GM19468 (cell line): ENCODE measurements at regions not wholly inside any gene's neighbourhood (a gene's known extent, or its start where the extent isn't known, plus 50 kb on each side); places are given as distances from the start of the nearest gene placed in this dataset.

Experiments used
- ATAC-seq: cut with Tn5 transposase; IDR thresholded peaks from one replicate; pipeline ENCODE4 v1.9.1; 2021; ENCODE audit warnings: mild to moderate bottlenecking, moderate library complexity, moderate number of reproducible peaks; ENCODE audit not compliant: unreplicated experiment; ENCODE audit errors: extremely low read depth

GRCh38 chr5:168055961-168056360 lies 235.5 kb upstream of the WWC1 start:
- ATAC-seq = no peak

GRCh38 chr5:168056499-168057182 lies 234.8 kb upstream of the WWC1 start:
- ATAC-seq = no peak

GRCh38 chr5:168057905-168058304 lies 233.5 kb upstream of the WWC1 start:
- no peak for ATAC-seq

GRCh38 chr5:168059131-168059530 lies 232.3 kb upstream of the WWC1 start:
- no peak for ATAC-seq

- ATAC-seq = no peak
Measured at GRCh38 chr5:168062239-168062638, 229.2 kb upstream of the WWC1 start.

GRCh38 chr5:168064457-168064856 lies 227.0 kb upstream of the WWC1 start:
- no peak for ATAC-seq

GRCh38 chr5:168064933-168065622 lies 226.4 kb upstream of the WWC1 start:
- no peak for ATAC-seq

- no peak for ATAC-seq
Measured at GRCh38 chr5:168066536-168067208, 224.8 kb upstream of the WWC1 start.

GRCh38 chr5:168070761-168071160 lies 220.7 kb upstream of the WWC1 start:
- no peak for ATAC-seq

- ATAC-seq = no peak
Measured at GRCh38 chr5:168072665-168073064, 218.8 kb upstream of the WWC1 start.

GRCh38 chr5:168073311-168073710 lies 218.1 kb upstream of the WWC1 start:
- ATAC-seq = no peak

GRCh38 chr5:168073991-168074800 lies 217.2 kb upstream of the WWC1 start:
- ATAC-seq = no peak

- ATAC-seq = no peak
Measured at GRCh38 chr5:168075387-168075786, 216.1 kb upstream of the WWC1 start.

GRCh38 chr5:168076561-168076991 lies 214.9 kb upstream of the WWC1 start:
- ATAC-seq = no peak

GRCh38 chr5:168085261-168086031 lies 206.0 kb upstream of the WWC1 start:
- no peak for ATAC-seq

GRCh38 chr5:168086104-168086610 lies 205.3 kb upstream of the WWC1 start:
- no peak for ATAC-seq

GRCh38 chr5:168086746-168087145 lies 204.7 kb upstream of the WWC1 start:
- no peak for ATAC-seq

GRCh38 chr5:168088410-168089173 lies 202.9 kb upstream of the WWC1 start:
- ATAC-seq = no peak
